A549 (cell line): ENCODE measurements at regions not wholly inside any gene's neighbourhood (a gene's known extent, or its start where the extent isn't known, plus 50 kb on each side); places are given as distances from the start of the nearest gene placed in this dataset.

Source experiments
- ATAC-seq, 2 experiments: fragments of 200-7000 bp in 1 of 2; fragments of >200 bp in 1 of 2; cut with Nextera tagmentation in 1 of 2; cut with Tn5 transposase in 1 of 2; 3 replicates each; pipeline versions ENCODE4 v1.8.0 to v1.9.1; 2018 to 2020; ENCODE audit warnings: mild to moderate bottlenecking in 1 of 2, moderate library complexity in 1 of 2
- CTCF ChIA-PET: fragments of 300-600 bp; sonication (Branson Sonifier 250); formaldehyde crosslinking; extraction: SDS; loops from one replicate; lab custom pipeline; 2021; ENCODE audit warnings: antibody characterized with exemption, inconsistent platforms; lab: Yijun Ruan, JAX
- POLR2A ChIA-PET: fragments of 350-600 bp; formaldehyde crosslinking; extraction: SDS; loops from one replicate; lab custom pipeline; 2021; ENCODE audit warnings: antibody characterized with exemption, inconsistent platforms; lab: Yijun Ruan, JAX
- DNase-seq, 2 experiments: peaks; one replicate each; pipeline versions ENCODE4 v3.0.0 to v3.0.0-alpha.2; 2011 to 2016; ENCODE audit warnings: low read depth in 1 of 2, low spot score in 1 of 2
- FAIRE-seq: peaks from 2 replicates; lab custom pipeline; 2011; peaks lifted over from hg19 to GRCh38; lab: Jason Lieb, UNC
- H3K27ac ChIP-seq, 2 experiments: fragments of >200 bp; sonication (Bioruptor Twin); formaldehyde crosslinking; 3 replicates each; pipeline ENCODE4 v1.5.1; 2016 to 2017
- H3K4me1 ChIP-seq: fragments of >200 bp; sonication (Bioruptor Twin); formaldehyde crosslinking; 3 replicates; pipeline ENCODE4 v1.6.1; 2016
- H3K4me2 ChIP-seq: fragments of >200 bp; sonication (Bioruptor Twin); formaldehyde crosslinking; 3 replicates; pipeline ENCODE4 v1.6.1; 2016
- H3K4me3 ChIP-seq: fragments of >200 bp; sonication (Bioruptor Twin); formaldehyde crosslinking; 3 replicates; pipeline ENCODE4 v1.5.1; 2016
- H3K9me3 ChIP-seq: fragments of >200 bp; sonication (Bioruptor Twin); formaldehyde crosslinking; 3 replicates; pipeline ENCODE4 v1.6.1; 2016
- ATOH8 ChIP-seq: fragments of 250-450 bp; sonication (Bioruptor Pico); IDR thresholded peaks from 2 replicates; pipeline ENCODE4 v1.5.0; 2020; ENCODE audit warnings: low read depth, mild to moderate bottlenecking, moderate library complexity
- BHLHE40 ChIP-seq: IDR thresholded peaks from 2 replicates; pipeline ENCODE4 v1.6.1; 2012; ENCODE audit warnings: low read depth, low read length, inconsistent platforms
- CBX2 ChIP-seq: fragments of 200-600 bp; sonication (generic); IDR thresholded peaks from 2 replicates; pipeline ENCODE4 v1.6.1; 2016; ENCODE audit warnings: low read depth, mild to moderate bottlenecking, borderline replicate concordance
- FOSB ChIP-seq: fragments of 250-450 bp; sonication (Bioruptor Pico); IDR thresholded peaks from 2 replicates; pipeline ENCODE4 v1.5.0; 2020; ENCODE audit warnings: mild to moderate bottlenecking, moderate library complexity
- FOSL2 ChIP-seq, 2 experiments: fragments of 450-650 bp in 1 of 2; fragments of >200 bp in 1 of 2; sonication (Bioruptor Twin) in 1 of 2; formaldehyde crosslinking; IDR thresholded peaks; 2 replicates each; pipeline versions ENCODE4 v1.5.0 to v1.6.1; 2016 to 2020; ENCODE audit warnings: mild to moderate bottlenecking in 1 of 2, moderate library complexity in 1 of 2
- FOXS1 ChIP-seq: fragments of 250-450 bp; sonication (Bioruptor Pico); IDR thresholded peaks from 2 replicates; pipeline ENCODE4 v1.5.0; 2020; ENCODE audit warnings: mild to moderate bottlenecking, moderate library complexity
- GATA3 ChIP-seq: IDR thresholded peaks from 2 replicates; pipeline ENCODE4 v1.6.1; 2012; ENCODE audit warnings: borderline replicate concordance
- HOXA7 ChIP-seq: fragments of 250-450 bp; sonication (Bioruptor Pico); IDR thresholded peaks from 2 replicates; pipeline ENCODE4 v1.5.0; 2020; ENCODE audit warnings: mild to moderate bottlenecking, moderate library complexity
- HOXB13 ChIP-seq: fragments of 250-450 bp; sonication (Bioruptor Pico); IDR thresholded peaks from 2 replicates; pipeline ENCODE4 v1.5.0; 2020; ENCODE audit warnings: low read depth, mild to moderate bottlenecking, moderate library complexity
- JUNB ChIP-seq: fragments of >200 bp; sonication (Bioruptor Twin); formaldehyde crosslinking; IDR thresholded peaks from 2 replicates; pipeline ENCODE4 v1.6.1; 2016
- KDM1A ChIP-seq: fragments of 200-600 bp; sonication (generic); IDR thresholded peaks from 2 replicates; pipeline ENCODE4 v1.6.1; 2016; ENCODE audit warnings: low read depth, mild to moderate bottlenecking
- KDM5A ChIP-seq: fragments of 200-600 bp; sonication (generic); IDR thresholded peaks from 2 replicates; pipeline ENCODE4 v1.6.1; 2016; ENCODE audit warnings: antibody characterized with exemption, mild to moderate bottlenecking
- MAZ ChIP-seq: fragments of 150-350 bp; IDR thresholded peaks from 2 replicates; pipeline ENCODE4 v1.6.1; 2014; ENCODE audit warnings: antibody characterized with exemption, low read depth, low read length, borderline replicate concordance
- MYC ChIP-seq: IDR thresholded peaks from 2 replicates; pipeline ENCODE4 v1.6.1; 2012; ENCODE audit warnings: mild to moderate bottlenecking, inconsistent platforms, low read length, improper control_type of control experiment, borderline replicate concordance
- POLR2A ChIP-seq: IDR thresholded peaks from 2 replicates; pipeline ENCODE4 v1.6.1; 2012; ENCODE audit warnings: mild to moderate bottlenecking, low read length
- POLR2AphosphoS2 ChIP-seq: conservative IDR thresholded peaks from 2 replicates; pipeline ENCODE4 v1.6.1; 2012; ENCODE audit warnings: low read length, improper control_type of control experiment, inconsistent platforms
- RARB ChIP-seq: fragments of 250-450 bp; sonication (Bioruptor Pico); IDR thresholded peaks from 2 replicates; pipeline ENCODE4 v1.8.0; 2021; ENCODE audit warnings: mild to moderate bottlenecking, moderate library complexity
- RCOR1 ChIP-seq: fragments of 150-350 bp; IDR thresholded peaks from 2 replicates; pipeline ENCODE4 v1.6.1; 2014; ENCODE audit warnings: antibody characterized with exemption, low read length, low read depth
- RFX5 ChIP-seq: fragments of 450-650 bp; IDR thresholded peaks from 2 replicates; pipeline ENCODE4 v1.7.1; 2014; ENCODE audit warnings: antibody characterized with exemption, mild to moderate bottlenecking, moderate library complexity
- ZSCAN20 ChIP-seq: fragments of 250-450 bp; sonication (Bioruptor Pico); IDR thresholded peaks from 2 replicates; pipeline ENCODE4 v1.8.0; 2022; ENCODE audit warnings: mild to moderate bottlenecking, moderate library complexity
- WGBS: methylation state at CpG from one replicate; pipeline ENCODE4 v1.1.6; 2017; ENCODE audit errors: missing lambda C conversion rate; 5-methylcytosine and 5-hydroxymethylcytosine counted together
- TF ChIP-seq, protein P1 (sequence below): IDR thresholded peaks from 2 replicates; pipeline ENCODE4 v1.6.1; 2012
- TF ChIP-seq, protein P2 (sequence below): fragments of >200 bp; sonication (Bioruptor Twin); formaldehyde crosslinking; IDR thresholded peaks from 3 replicates; pipeline ENCODE4 v1.5.1; 2016
- TF ChIP-seq, protein P3 (sequence below): IDR thresholded peaks from 2 replicates; pipeline ENCODE4 v1.6.1; 2012; ENCODE audit warnings: low read depth, borderline replicate concordance

GRCh38 chr9:108347463-108348188, 508.2 kb downstream of the ACTL7B start:
- H3K4me1 ChIP-seq = no peaks in the 10 kb centered on the region
- TF ChIP-seq ZSCAN20 (no peak), RFX5 (no peak), RCOR1 (no peak), MAZ (no peak), POLR2AphosphoS2 (no peak), GATA3 (no peak), JUNB (no peak), KDM1A (no peak)
- TF ChIP-seq, protein P1, sequence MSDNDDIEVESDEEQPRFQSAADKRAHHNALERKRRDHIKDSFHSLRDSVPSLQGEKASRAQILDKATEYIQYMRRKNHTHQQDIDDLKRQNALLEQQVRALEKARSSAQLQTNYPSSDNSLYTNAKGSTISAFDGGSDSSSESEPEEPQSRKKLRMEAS = no peak
- H3K9me3 ChIP-seq = no peaks in the 10 kb centered on the region
- no peak for ATAC-seq
- no peak overlapping the region for H3K4me2 ChIP-seq
- POLR2A ChIA-PET = no interaction called here
- H3K4me3 ChIP-seq = no peak overlapping the region
- no peak overlapping the region for H3K27ac ChIP-seq
- no peak for FAIRE-seq
- 53% methylated on average over 9 of the region's 9 CpGs for WGBS
- CTCF ChIA-PET = no interaction called here
- no peak for DNase-seq

DNA sequence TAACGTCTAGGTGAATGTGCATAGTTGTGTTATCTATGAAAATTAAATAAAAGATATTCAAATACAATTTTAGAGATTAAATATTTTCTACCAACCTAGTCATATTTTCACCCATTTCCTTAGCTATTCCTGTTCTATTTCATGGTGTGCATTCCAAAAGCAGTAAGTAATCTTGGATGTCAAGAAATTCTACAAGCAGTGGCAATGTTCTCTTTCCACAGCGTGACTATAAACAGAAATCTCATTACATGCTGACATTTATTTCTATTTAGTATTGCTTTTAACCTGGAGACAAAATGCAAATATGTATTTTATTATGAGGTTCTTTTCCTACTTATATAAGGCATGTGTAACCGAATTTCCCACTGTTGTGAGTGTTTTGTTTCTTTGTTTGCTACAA, 510.0 kb downstream of the ACTL7B start:
- DNase-seq = no peak
- WGBS = 24% methylated on average over 3 of the region's 3 CpGs
- Histone ChIP-seq H3K4me2 (no peak overlapping the region), H3K4me3 (no peak overlapping the region), H3K9me3 (no peaks in the 10 kb centered on the region), H3K4me1 (no peaks in the 10 kb centered on the region), H3K27ac (no peak overlapping the region)
- no peak for ATAC-seq
- CTCF ChIA-PET = no interaction called here
- POLR2A ChIA-PET = no interaction called here
- no peak for FAIRE-seq
- TF ChIP-seq BHLHE40 = no peak
- TF ChIP-seq FOSB (CRISPR knock-in tag) = no peak
- TF ChIP-seq, protein P1 = no peak
- TF ChIP-seq GATA3 = no peak
- no peak for TF ChIP-seq KDM5A
- TF ChIP-seq FOSL2 (IDR thresholded peaks at IDR 0.05) = no peak
- no peak for TF ChIP-seq FOSL2 (CRISPR knock-in tag; IDR thresholded peaks at IDR 0.05)
- no peak for TF ChIP-seq RCOR1
- TF ChIP-seq MYC = no peak
- TF ChIP-seq FOXS1 = no peak
- TF ChIP-seq, protein P2, sequence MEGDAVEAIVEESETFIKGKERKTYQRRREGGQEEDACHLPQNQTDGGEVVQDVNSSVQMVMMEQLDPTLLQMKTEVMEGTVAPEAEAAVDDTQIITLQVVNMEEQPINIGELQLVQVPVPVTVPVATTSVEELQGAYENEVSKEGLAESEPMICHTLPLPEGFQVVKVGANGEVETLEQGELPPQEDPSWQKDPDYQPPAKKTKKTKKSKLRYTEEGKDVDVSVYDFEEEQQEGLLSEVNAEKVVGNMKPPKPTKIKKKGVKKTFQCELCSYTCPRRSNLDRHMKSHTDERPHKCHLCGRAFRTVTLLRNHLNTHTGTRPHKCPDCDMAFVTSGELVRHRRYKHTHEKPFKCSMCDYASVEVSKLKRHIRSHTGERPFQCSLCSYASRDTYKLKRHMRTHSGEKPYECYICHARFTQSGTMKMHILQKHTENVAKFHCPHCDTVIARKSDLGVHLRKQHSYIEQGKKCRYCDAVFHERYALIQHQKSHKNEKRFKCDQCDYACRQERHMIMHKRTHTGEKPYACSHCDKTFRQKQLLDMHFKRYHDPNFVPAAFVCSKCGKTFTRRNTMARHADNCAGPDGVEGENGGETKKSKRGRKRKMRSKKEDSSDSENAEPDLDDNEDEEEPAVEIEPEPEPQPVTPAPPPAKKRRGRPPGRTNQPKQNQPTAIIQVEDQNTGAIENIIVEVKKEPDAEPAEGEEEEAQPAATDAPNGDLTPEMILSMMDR = no peak
- TF ChIP-seq CBX2 = no peak
- TF ChIP-seq HOXB13 = no peak
- TF ChIP-seq POLR2AphosphoS2 = no peak
- TF ChIP-seq RARB (CRISPR knock-in tag) = no peak
- no peak for TF ChIP-seq HOXA7 (CRISPR knock-in tag)
- no peak for TF ChIP-seq POLR2A
- TF ChIP-seq, protein P3, sequence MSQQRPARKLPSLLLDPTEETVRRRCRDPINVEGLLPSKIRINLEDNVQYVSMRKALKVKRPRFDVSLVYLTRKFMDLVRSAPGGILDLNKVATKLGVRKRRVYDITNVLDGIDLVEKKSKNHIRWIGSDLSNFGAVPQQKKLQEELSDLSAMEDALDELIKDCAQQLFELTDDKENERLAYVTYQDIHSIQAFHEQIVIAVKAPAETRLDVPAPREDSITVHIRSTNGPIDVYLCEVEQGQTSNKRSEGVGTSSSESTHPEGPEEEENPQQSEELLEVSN = no peak
- TF ChIP-seq ATOH8 (CRISPR knock-in tag) = no peak
